ENCODE measurements at regions not wholly inside any gene's neighbourhood (a gene's known extent, or its start where the extent isn't known, plus 50 kb on each side); places are given as distances from the start of the nearest gene placed in this dataset.

DNA sequence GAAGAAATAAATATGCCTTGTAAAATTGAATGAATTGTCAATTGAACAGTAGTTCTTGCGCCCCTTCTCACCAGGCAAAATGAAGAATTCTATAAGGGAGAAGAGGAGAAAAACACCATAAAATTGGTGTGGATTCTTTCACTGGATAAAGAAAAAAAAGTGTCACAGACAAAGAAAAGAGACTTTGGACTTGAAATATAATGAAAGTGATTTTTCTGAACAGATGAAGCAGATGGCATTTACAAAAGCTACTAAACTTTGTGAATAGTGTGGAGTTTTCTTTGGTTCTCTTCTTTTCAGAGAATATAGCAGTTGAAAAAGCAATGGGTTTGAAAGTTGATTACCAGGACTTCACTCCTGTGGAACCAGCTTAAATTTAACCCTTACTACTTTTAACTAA lies 945.7 kb downstream of the DSC3 start:
- no peak overlapping the region for H3K4me3 ChIP-seq
- H3K9ac ChIP-seq = no peak overlapping the region
- H3K79me2 ChIP-seq (ENCODE audit: low read depth) = no peaks in the 10 kb centered on the region

DNA sequence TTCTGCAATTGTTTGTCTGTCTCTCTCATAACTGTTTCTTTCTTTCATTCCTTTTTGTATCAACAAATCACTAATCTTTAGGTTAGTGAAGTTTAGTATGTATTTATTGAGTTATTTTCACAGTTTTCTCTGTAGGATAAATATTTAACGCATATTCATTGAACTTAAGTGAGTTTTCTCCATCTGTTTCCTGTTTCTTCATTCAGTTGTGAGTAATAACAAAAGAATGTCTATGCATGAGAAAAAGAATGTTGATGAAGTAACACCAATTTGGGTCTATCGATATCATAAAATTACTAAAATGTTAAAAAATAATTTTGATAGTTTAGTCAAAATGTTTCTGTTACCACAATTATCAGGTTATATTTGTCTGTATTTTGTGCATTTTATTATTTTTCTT lies 948.0 kb downstream of the DSC3 start:
- no peak overlapping the region for H3K27ac ChIP-seq
- no peaks in the 10 kb centered on the region for H3K9me3 Mint-ChIP-seq
- no peak overlapping the region for H3K27ac Mint-ChIP-seq

More for the DNA sequence above, 945.7 kb downstream of the DSC3 start:
- no peaks in the 10 kb centered on the region for H3K4me1 Mint-ChIP-seq
- H3K27ac ChIP-seq = no peak overlapping the region
- no peak for TF ChIP-seq EZH2phosphoT487 (IDR thresholded peaks at IDR 0.05)
- TF ChIP-seq, protein P1, sequence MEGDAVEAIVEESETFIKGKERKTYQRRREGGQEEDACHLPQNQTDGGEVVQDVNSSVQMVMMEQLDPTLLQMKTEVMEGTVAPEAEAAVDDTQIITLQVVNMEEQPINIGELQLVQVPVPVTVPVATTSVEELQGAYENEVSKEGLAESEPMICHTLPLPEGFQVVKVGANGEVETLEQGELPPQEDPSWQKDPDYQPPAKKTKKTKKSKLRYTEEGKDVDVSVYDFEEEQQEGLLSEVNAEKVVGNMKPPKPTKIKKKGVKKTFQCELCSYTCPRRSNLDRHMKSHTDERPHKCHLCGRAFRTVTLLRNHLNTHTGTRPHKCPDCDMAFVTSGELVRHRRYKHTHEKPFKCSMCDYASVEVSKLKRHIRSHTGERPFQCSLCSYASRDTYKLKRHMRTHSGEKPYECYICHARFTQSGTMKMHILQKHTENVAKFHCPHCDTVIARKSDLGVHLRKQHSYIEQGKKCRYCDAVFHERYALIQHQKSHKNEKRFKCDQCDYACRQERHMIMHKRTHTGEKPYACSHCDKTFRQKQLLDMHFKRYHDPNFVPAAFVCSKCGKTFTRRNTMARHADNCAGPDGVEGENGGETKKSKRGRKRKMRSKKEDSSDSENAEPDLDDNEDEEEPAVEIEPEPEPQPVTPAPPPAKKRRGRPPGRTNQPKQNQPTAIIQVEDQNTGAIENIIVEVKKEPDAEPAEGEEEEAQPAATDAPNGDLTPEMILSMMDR (IDR thresholded peaks at IDR 0.05) = no peak
- TF ChIP-seq EZH2 (IDR thresholded peaks at IDR 0.05) = no peak
- H3K27me3 Mint-ChIP-seq (ENCODE audit: insufficient read depth, low read depth) = no peaks in the 10 kb centered on the region
- no peaks in the 10 kb centered on the region for H3F3A ChIP-seq (ENCODE audit: low read depth)
- no peak for DNase-seq (ENCODE audit: low spot score)
- H2AFZ ChIP-seq (replicated peaks) = no peak overlapping the region
- H3K27ac Mint-ChIP-seq = no peak overlapping the region
- H3K9me3 Mint-ChIP-seq = no peaks in the 10 kb centered on the region
- H3K36me3 Mint-ChIP-seq = no peaks in the 10 kb centered on the region
- no peaks in the 10 kb centered on the region for H4K20me1 ChIP-seq (ENCODE audit: low read depth)
- no peak overlapping the region for H3K4me2 ChIP-seq
- H3K9me3 ChIP-seq (ENCODE audit: low read depth) = no peaks in the 10 kb centered on the region
- H3K36me3 ChIP-seq = no peaks in the 10 kb centered on the region
- H3K4me3 Mint-ChIP-seq = no peak overlapping the region
- no peaks in the 10 kb centered on the region for H3K27me3 ChIP-seq
- no peaks in the 10 kb centered on the region for H3K4me1 ChIP-seq

DNA sequence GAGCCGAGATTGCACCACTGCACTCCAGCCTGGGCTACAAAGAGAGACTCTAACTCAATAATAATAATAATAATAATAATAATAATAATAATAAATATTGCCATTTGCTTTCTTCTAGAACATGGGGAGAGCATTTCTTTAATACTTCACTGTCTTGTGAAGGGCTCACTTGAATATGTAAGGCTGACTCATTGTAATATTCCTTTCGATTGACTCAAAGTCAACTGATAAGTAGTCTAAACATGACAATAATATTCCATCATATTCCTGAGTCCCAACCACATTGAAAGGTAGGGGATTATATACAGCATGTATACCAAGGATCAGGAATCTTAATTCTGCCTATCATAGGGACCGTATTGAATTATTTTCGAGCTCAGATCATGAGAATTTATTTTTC lies 949.2 kb downstream of the DSC3 start:
- no peaks in the 10 kb centered on the region for H3K9me3 ChIP-seq (ENCODE audit: low read depth)
- H3K4me2 ChIP-seq = no peak overlapping the region
- H3K79me2 ChIP-seq (ENCODE audit: low read depth) = no peaks in the 10 kb centered on the region
- H3K9ac ChIP-seq = no peak overlapping the region
- DNase-seq (ENCODE audit: low spot score) = no peak
- H4K20me1 ChIP-seq (ENCODE audit: low read depth) = no peaks in the 10 kb centered on the region
- Mint-ChIP-seq H3K9me3 (no peaks in the 10 kb centered on the region), H3K4me3 (no peak overlapping the region), H3K27me3 (ENCODE audit: insufficient read depth, low read depth) (no peaks in the 10 kb centered on the region), H3K27ac (no peak overlapping the region), H3K36me3 (no peaks in the 10 kb centered on the region), H3K4me1 (no peaks in the 10 kb centered on the region)
- H3K4me3 ChIP-seq = no peak overlapping the region
- no peak overlapping the region for H3K27ac ChIP-seq
- no peaks in the 10 kb centered on the region for H3K4me1 ChIP-seq
- no peaks in the 10 kb centered on the region for H3K36me3 ChIP-seq
- TF ChIP-seq EZH2phosphoT487 (IDR thresholded peaks at IDR 0.05) (no peak), EZH2 (IDR thresholded peaks at IDR 0.05) (no peak)
- TF ChIP-seq, protein P1 (IDR thresholded peaks at IDR 0.05) = no peak
- H3K27me3 ChIP-seq = no peaks in the 10 kb centered on the region
- no peaks in the 10 kb centered on the region for H3F3A ChIP-seq (ENCODE audit: low read depth)
- H2AFZ ChIP-seq (replicated peaks) = no peak overlapping the region

More for the DNA sequence above, 948.0 kb downstream of the DSC3 start:
- H3K36me3 Mint-ChIP-seq = no peaks in the 10 kb centered on the region
- no peak for DNase-seq (ENCODE audit: low spot score)
- no peak overlapping the region for H3K9ac ChIP-seq
- H3K4me2 ChIP-seq = no peak overlapping the region
- no peaks in the 10 kb centered on the region for H4K20me1 ChIP-seq (ENCODE audit: low read depth)
- H3K27me3 Mint-ChIP-seq (ENCODE audit: insufficient read depth, low read depth) = no peaks in the 10 kb centered on the region
- no peaks in the 10 kb centered on the region for H3K4me1 ChIP-seq
- no peaks in the 10 kb centered on the region for H3K36me3 ChIP-seq
- no peak overlapping the region for H3K4me3 ChIP-seq
- H3K4me1 Mint-ChIP-seq = no peaks in the 10 kb centered on the region
- no peak for TF ChIP-seq EZH2phosphoT487 (IDR thresholded peaks at IDR 0.05)
- no peak for TF ChIP-seq EZH2 (IDR thresholded peaks at IDR 0.05)
- TF ChIP-seq, protein P1 (IDR thresholded peaks at IDR 0.05) = no peak
- no peak overlapping the region for H2AFZ ChIP-seq (replicated peaks)
- no peaks in the 10 kb centered on the region for H3K79me2 ChIP-seq (ENCODE audit: low read depth)
- H3F3A ChIP-seq (ENCODE audit: low read depth) = no peaks in the 10 kb centered on the region
- no peak overlapping the region for H3K4me3 Mint-ChIP-seq
- no peaks in the 10 kb centered on the region for H3K27me3 ChIP-seq
- H3K9me3 ChIP-seq (ENCODE audit: low read depth) = no peaks in the 10 kb centered on the region
